22Rv1 (cell line): ENCODE measurements at regions not wholly inside any gene's neighbourhood (a gene's known extent, or its start where the extent isn't known, plus 50 kb on each side); places are given as distances from the start of the nearest gene placed in this dataset.

Experiments
- ZFX ChIP-seq: fragments of 450-650 bp; IDR thresholded peaks from 2 replicates; pipeline ENCODE4 v1.6.1; 2017; ENCODE audit warnings: antibody characterized with exemption, borderline replicate concordance
- TF ChIP-seq, protein P1 (sequence below): fragments of 450-650 bp; IDR thresholded peaks from 2 replicates; pipeline ENCODE4 v1.5.1; 2017; ENCODE audit warnings: mild to moderate bottlenecking

GRCh38 chr2:108124736-108125495 lies 114.9 kb upstream of the SULT1C3 start:
- TF ChIP-seq, protein P1, sequence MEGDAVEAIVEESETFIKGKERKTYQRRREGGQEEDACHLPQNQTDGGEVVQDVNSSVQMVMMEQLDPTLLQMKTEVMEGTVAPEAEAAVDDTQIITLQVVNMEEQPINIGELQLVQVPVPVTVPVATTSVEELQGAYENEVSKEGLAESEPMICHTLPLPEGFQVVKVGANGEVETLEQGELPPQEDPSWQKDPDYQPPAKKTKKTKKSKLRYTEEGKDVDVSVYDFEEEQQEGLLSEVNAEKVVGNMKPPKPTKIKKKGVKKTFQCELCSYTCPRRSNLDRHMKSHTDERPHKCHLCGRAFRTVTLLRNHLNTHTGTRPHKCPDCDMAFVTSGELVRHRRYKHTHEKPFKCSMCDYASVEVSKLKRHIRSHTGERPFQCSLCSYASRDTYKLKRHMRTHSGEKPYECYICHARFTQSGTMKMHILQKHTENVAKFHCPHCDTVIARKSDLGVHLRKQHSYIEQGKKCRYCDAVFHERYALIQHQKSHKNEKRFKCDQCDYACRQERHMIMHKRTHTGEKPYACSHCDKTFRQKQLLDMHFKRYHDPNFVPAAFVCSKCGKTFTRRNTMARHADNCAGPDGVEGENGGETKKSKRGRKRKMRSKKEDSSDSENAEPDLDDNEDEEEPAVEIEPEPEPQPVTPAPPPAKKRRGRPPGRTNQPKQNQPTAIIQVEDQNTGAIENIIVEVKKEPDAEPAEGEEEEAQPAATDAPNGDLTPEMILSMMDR, result no peak
- no peak for TF ChIP-seq ZFX
